Stomach smooth muscle (tissue), 2 donors: ENCODE measurements at regions not wholly inside any gene's neighbourhood (a gene's known extent, or its start where the extent isn't known, plus 50 kb on each side); places are given as distances from the start of the nearest gene placed in this dataset.
"Not testable (repeated sequence)": the region's sequence is repeated elsewhere in the genome, so short reads cannot be mapped to it uniquely, and the experiment has no call there.

Source experiments
- H3K27ac ChIP-seq: one replicate; pipeline ENCODE4 v1.7.0; 2013; ENCODE audit warnings: mild to moderate bottlenecking, low read length, inconsistent platforms
- H3K27me3 ChIP-seq, 2 donors: one replicate each; pipeline ENCODE4 v1.7.0; 2013; ENCODE audit warnings: low read length in 2 of 2; ENCODE audit not compliant: insufficient read depth in 2 of 2, control insufficient read depth in 1 of 2
- H3K36me3 ChIP-seq, 2 donors: one replicate each; pipeline ENCODE4 v1.7.0; 2013; ENCODE audit warnings: low read length in 2 of 2; ENCODE audit not compliant: control insufficient read depth in 2 of 2, insufficient read depth in 2 of 2
- H3K4me1 ChIP-seq: one replicate; pipeline ENCODE4 v1.7.0; 2013; ENCODE audit warnings: low read length; ENCODE audit not compliant: control insufficient read depth, insufficient read depth
- H3K4me3 ChIP-seq, 2 donors: one replicate each; pipeline ENCODE4 v1.7.0; 2013; ENCODE audit warnings: low read length in 2 of 2
- H3K9ac ChIP-seq, 2 donors: one replicate each; pipeline ENCODE4 v1.7.0; 2013; ENCODE audit warnings: low read length in 2 of 2, mild to moderate bottlenecking in 1 of 2
- H3K9me3 ChIP-seq, 2 donors: one replicate each; pipeline ENCODE4 v1.7.0; 2013; ENCODE audit warnings: low read length in 2 of 2; ENCODE audit not compliant: control insufficient read depth in 2 of 2
- donor health status: healthy.
- donor health status: Pancreatic carcinoma.

- not testable (repeated sequence) for H3K4me3 ChIP-seq, H3K27ac ChIP-seq, H3K9ac ChIP-seq, H3K36me3 ChIP-seq, H3K9me3 ChIP-seq, H3K4me1 ChIP-seq, H3K27me3 ChIP-seq
These were observed 268.3 kb upstream of the MMADHC start for GRCh38 chr2:149855859-149856258.

- H3K9ac ChIP-seq, result no peak overlapping the region
- H3K9me3 ChIP-seq, result no peaks in the 10 kb centered on the region
- no peak overlapping the region for H3K27ac ChIP-seq
- no peaks in the 10 kb centered on the region for H3K4me1 ChIP-seq
- no peak overlapping the region for H3K4me3 ChIP-seq
- H3K36me3 ChIP-seq, result no peaks in the 10 kb centered on the region
- H3K27me3 ChIP-seq, result no peaks in the 10 kb centered on the region
These were observed 262.0 kb upstream of the MMADHC start for GRCh38 chr2:149849591-149849990.

- no peaks in the 10 kb centered on the region for H3K27me3 ChIP-seq
- H3K4me1 ChIP-seq, result no peaks in the 10 kb centered on the region
- H3K9me3 ChIP-seq, result no peaks in the 10 kb centered on the region
- no peak overlapping the region for H3K27ac ChIP-seq
- H3K36me3 ChIP-seq, result no peaks in the 10 kb centered on the region
- no peak overlapping the region for H3K9ac ChIP-seq
- H3K4me3 ChIP-seq, result no peak overlapping the region
These were observed 261.6 kb upstream of the MMADHC start for GRCh38 chr2:149849136-149849535.

- Histone ChIP-seq H3K27ac (no peak overlapping the region), H3K4me1 (no peaks in the 10 kb centered on the region), H3K36me3 (no peaks in the 10 kb centered on the region), H3K9ac (no peak overlapping the region), H3K9me3 (no peaks in the 10 kb centered on the region), H3K4me3 (no peak overlapping the region), H3K27me3 (no peaks in the 10 kb centered on the region)
These were observed 253.8 kb upstream of the MMADHC start for GRCh38 chr2:149841396-149841795.

DNA sequence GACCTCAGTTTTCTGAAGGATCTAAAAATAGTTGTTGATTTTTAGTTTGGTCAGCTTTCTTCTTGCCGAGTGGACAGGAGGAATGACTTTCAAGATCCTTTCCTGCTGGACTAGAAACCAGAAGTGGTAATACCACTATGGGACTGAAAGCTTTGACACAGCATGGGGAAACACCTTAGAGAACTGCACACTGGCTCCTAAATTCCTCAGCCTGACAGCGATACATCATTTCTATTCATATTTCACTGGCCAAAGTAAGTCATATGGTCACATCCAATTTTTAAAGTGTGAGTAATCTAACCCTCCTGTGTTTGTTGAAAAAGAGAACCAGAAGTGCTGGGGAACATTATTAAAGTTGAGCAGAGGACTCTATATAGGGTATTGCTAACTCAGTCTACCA lies 244.7 kb upstream of the MMADHC start:
- H3K36me3 ChIP-seq, result no peaks in the 10 kb centered on the region
- no peaks in the 10 kb centered on the region for H3K4me1 ChIP-seq
- H3K4me3 ChIP-seq, result no peak overlapping the region
- H3K9me3 ChIP-seq, result no peaks in the 10 kb centered on the region
- no peak overlapping the region for H3K27ac ChIP-seq
- H3K9ac ChIP-seq, result no peak overlapping the region
- H3K27me3 ChIP-seq, result no peaks in the 10 kb centered on the region

DNA sequence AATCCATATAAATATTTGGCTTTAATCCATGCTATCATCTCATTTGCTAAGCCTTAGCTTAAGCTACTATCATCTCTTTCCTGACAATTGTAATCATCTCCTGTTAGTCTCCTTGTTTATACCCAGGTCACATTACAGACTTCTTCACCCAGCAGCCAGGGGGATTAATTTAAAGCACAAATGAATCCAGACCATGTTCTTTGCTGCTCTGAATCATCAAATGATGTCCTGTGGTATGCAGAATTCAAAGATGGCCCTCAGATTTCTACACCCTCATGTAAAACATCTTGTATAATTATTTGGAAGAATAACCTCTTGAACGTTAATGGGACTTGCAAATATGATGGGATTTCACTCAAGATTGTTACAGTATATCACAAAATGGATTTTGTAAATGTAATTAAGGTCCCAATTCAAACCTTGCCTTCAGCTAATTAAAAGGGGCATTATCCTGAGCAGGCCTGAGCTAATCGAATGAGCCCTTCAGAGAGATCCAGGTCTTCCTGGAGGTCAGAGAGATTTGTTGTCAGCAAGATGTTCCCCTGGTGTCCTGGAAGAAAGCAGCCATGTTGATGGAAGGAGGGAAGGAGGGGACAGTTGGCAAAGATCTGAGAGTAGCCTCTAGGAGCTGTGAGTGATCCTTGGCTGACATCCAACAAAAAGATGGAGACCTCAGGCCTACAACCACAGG lies 241.1 kb upstream of the MMADHC start:
- Histone ChIP-seq H3K27ac (no peak overlapping the region), H3K4me3 (no peak overlapping the region), H3K4me1 (no peaks in the 10 kb centered on the region), H3K9ac (no peak overlapping the region), H3K9me3 (no peaks in the 10 kb centered on the region), H3K36me3 (no peaks in the 10 kb centered on the region), H3K27me3 (no peaks in the 10 kb centered on the region)

GRCh38 chr2:149827585-149828126 lies 240.1 kb upstream of the MMADHC start:
- H3K27ac ChIP-seq, result no peak overlapping the region
- no peaks in the 10 kb centered on the region for H3K9me3 ChIP-seq
- H3K4me3 ChIP-seq, result no peak overlapping the region
- no peaks in the 10 kb centered on the region for H3K27me3 ChIP-seq
- no peaks in the 10 kb centered on the region for H3K4me1 ChIP-seq
- H3K9ac ChIP-seq, result no peak overlapping the region
- no peaks in the 10 kb centered on the region for H3K36me3 ChIP-seq

- H3K9ac ChIP-seq, result no peak overlapping the region
- H3K4me1 ChIP-seq, result no peaks in the 10 kb centered on the region
- no peaks in the 10 kb centered on the region for H3K27me3 ChIP-seq
- H3K36me3 ChIP-seq, result no peaks in the 10 kb centered on the region
- H3K9me3 ChIP-seq, result no peaks in the 10 kb centered on the region
- no peak overlapping the region for H3K27ac ChIP-seq
- H3K4me3 ChIP-seq, result no peak overlapping the region
These were observed 239.0 kb upstream of the MMADHC start for GRCh38 chr2:149826471-149827125.

- no peak overlapping the region for H3K27ac ChIP-seq
- no peaks in the 10 kb centered on the region for H3K4me1 ChIP-seq
- H3K9ac ChIP-seq, result no peak overlapping the region
- no peaks in the 10 kb centered on the region for H3K9me3 ChIP-seq
- no peaks in the 10 kb centered on the region for H3K27me3 ChIP-seq
- H3K36me3 ChIP-seq, result no peaks in the 10 kb centered on the region
- no peak overlapping the region for H3K4me3 ChIP-seq
These were observed 237.9 kb upstream of the MMADHC start for GRCh38 chr2:149825473-149825872.

DNA sequence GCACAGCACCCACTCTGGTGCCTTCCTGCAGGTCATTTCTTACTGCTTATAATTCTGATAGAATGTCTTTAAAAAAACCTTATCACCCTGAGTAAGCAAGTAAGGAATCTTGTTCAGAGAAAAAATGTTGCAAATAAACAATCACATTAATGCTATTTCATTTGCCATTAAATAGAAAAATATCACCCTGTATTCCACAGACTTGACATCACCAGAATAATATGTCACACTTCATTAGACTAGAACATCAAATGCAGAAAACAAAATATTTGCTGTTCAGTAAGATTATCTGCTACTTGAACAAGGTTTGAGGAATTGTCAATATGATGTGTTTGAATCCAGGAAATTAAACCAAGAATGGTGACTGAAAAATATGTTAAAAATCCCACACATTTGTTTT lies 236.6 kb upstream of the MMADHC start:
- Histone ChIP-seq H3K27me3 (no peaks in the 10 kb centered on the region), H3K4me1 (no peaks in the 10 kb centered on the region), H3K27ac (no peak overlapping the region), H3K9ac (no peak overlapping the region), H3K36me3 (no peaks in the 10 kb centered on the region), H3K4me3 (no peak overlapping the region), H3K9me3 (no peaks in the 10 kb centered on the region)

- Histone ChIP-seq H3K27ac (no peak overlapping the region), H3K9ac (no peak overlapping the region), H3K36me3 (no peaks in the 10 kb centered on the region), H3K27me3 (no peaks in the 10 kb centered on the region), H3K4me3 (no peak overlapping the region), H3K9me3 (no peaks in the 10 kb centered on the region), H3K4me1 (no peaks in the 10 kb centered on the region)
These were observed 231.9 kb upstream of the MMADHC start for GRCh38 chr2:149819356-149819957.
